Lower leg skin (tissue), 3 donors: ENCODE measurements at regions not wholly inside any gene's neighbourhood (a gene's known extent, or its start where the extent isn't known, plus 50 kb on each side); places are given as distances from the start of the nearest gene placed in this dataset.

Experiments
- POLR2A ChIP-seq, 2 donors: fragments of 450-650 bp; IDR thresholded peaks; one replicate each; pipeline ENCODE4 v1.6.1; 2016 to 2017; ENCODE audit warnings: antibody characterized with exemption in 2 of 2, mild to moderate bottlenecking in 1 of 2, moderate library complexity in 1 of 2
- TF ChIP-seq, protein P1 (sequence below), 3 donors: fragments of 450-650 bp; IDR thresholded peaks; one replicate each; pipeline ENCODE4 v1.5.1; 2016; ENCODE audit warnings: antibody characterized with exemption in 3 of 3, mild to moderate bottlenecking in 3 of 3, moderate library complexity in 2 of 3

GRCh38 chr13:97875911-97876310 lies 77.6 kb upstream of the IPO5 start:
- TF ChIP-seq, protein P1, sequence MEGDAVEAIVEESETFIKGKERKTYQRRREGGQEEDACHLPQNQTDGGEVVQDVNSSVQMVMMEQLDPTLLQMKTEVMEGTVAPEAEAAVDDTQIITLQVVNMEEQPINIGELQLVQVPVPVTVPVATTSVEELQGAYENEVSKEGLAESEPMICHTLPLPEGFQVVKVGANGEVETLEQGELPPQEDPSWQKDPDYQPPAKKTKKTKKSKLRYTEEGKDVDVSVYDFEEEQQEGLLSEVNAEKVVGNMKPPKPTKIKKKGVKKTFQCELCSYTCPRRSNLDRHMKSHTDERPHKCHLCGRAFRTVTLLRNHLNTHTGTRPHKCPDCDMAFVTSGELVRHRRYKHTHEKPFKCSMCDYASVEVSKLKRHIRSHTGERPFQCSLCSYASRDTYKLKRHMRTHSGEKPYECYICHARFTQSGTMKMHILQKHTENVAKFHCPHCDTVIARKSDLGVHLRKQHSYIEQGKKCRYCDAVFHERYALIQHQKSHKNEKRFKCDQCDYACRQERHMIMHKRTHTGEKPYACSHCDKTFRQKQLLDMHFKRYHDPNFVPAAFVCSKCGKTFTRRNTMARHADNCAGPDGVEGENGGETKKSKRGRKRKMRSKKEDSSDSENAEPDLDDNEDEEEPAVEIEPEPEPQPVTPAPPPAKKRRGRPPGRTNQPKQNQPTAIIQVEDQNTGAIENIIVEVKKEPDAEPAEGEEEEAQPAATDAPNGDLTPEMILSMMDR (IDR thresholded peaks at IDR 0.05): no peak
- no peak for TF ChIP-seq POLR2A (IDR thresholded peaks at IDR 0.05)
